ENCODE measurements at regions not wholly inside any gene's neighbourhood (a gene's known extent, or its start where the extent isn't known, plus 50 kb on each side); places are given as distances from the start of the nearest gene placed in this dataset.
"Not testable (repeated sequence)": the region's sequence is repeated elsewhere in the genome, so short reads cannot be mapped to it uniquely, and the experiment has no call there.

GRCh38 chr1:243074224-243074623, 180.9 kb downstream of the CEP170 start:
- not testable (repeated sequence) for TF ChIP-seq POLR2AphosphoS5, POLR2A (IDR thresholded peaks at IDR 0.05; ENCODE audit: low read depth, low read length)
